GM12873 (cell line): ENCODE measurements at regions not wholly inside any gene's neighbourhood (a gene's known extent, or its start where the extent isn't known, plus 50 kb on each side); places are given as distances from the start of the nearest gene placed in this dataset.

Experiments
- CTCF ChIP-seq: IDR thresholded peaks from 2 replicates; pipeline ENCODE4 v1.5.1; 2012; ENCODE audit warnings: low read depth, mild to moderate bottlenecking, moderate library complexity, low read length, control low read depth; ENCODE audit not compliant: insufficient read depth; ENCODE audit errors: missing control alignments

- peak; percentile 37 for TF ChIP-seq CTCF
These were observed 112.2 kb upstream of the GJB5 start for GRCh38 chr1:34642679-34643078.

- no peak for TF ChIP-seq CTCF
These were observed 109.6 kb upstream of the GJB5 start for GRCh38 chr1:34645109-34645688.

GRCh38 chr1:34645919-34646318 lies 108.9 kb upstream of the GJB5 start:
- TF ChIP-seq CTCF, result no peak

- TF ChIP-seq CTCF, result no peak
These were observed 106.3 kb upstream of the GJB5 start for GRCh38 chr1:34648501-34648900.

DNA sequence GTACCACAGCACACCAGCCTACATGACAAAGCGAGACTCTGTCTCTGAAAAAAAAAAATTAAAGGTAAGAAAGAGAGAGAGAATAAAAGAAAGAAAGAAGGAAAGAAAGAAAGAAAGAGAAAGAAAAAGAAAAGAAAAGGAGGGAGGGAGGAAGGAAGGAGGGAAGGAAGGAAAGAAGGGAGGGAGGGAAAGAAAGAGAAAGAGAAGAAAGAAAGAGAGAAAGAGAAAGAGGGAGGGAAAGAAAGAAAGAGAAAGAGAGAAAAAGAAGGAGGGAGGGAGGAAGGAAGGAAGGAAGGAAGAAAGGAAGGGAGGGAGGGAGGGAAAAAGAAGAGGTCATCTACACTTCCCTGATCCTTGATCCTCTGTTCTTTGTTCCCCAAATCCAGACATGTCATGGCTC lies 104.8 kb upstream of the GJB5 start:
- TF ChIP-seq CTCF, result no peak

- no peak for TF ChIP-seq CTCF
These were observed 104.0 kb upstream of the GJB5 start for GRCh38 chr1:34650800-34651199.

GRCh38 chr1:34653110-34653509 lies 101.7 kb upstream of the GJB5 start:
- no peak for TF ChIP-seq CTCF

GRCh38 chr1:34655206-34655874 lies 99.5 kb upstream of the GJB5 start:
- no peak for TF ChIP-seq CTCF
